ENCODE measurements at regions not wholly inside any gene's neighbourhood (a gene's known extent, or its start where the extent isn't known, plus 50 kb on each side); places are given as distances from the start of the nearest gene placed in this dataset.

GRCh38 chr7:22669692-22670421 lies 57.1 kb upstream of the IL6 start:
- no peak overlapping the region for H3K27ac ChIP-seq
- TF ChIP-seq, protein P1, sequence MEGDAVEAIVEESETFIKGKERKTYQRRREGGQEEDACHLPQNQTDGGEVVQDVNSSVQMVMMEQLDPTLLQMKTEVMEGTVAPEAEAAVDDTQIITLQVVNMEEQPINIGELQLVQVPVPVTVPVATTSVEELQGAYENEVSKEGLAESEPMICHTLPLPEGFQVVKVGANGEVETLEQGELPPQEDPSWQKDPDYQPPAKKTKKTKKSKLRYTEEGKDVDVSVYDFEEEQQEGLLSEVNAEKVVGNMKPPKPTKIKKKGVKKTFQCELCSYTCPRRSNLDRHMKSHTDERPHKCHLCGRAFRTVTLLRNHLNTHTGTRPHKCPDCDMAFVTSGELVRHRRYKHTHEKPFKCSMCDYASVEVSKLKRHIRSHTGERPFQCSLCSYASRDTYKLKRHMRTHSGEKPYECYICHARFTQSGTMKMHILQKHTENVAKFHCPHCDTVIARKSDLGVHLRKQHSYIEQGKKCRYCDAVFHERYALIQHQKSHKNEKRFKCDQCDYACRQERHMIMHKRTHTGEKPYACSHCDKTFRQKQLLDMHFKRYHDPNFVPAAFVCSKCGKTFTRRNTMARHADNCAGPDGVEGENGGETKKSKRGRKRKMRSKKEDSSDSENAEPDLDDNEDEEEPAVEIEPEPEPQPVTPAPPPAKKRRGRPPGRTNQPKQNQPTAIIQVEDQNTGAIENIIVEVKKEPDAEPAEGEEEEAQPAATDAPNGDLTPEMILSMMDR (IDR thresholded peaks at IDR 0.05) = no peak
- no peak for TF ChIP-seq ZFX (IDR thresholded peaks at IDR 0.05; ENCODE audit: borderline replicate concordance)

- H3K27ac ChIP-seq = no peak overlapping the region
Measured at GRCh38 chr7:22668971-22669401, 58.0 kb upstream of the IL6 start.

GRCh38 chr7:22667562-22668239 lies 59.3 kb upstream of the IL6 start:
- no peak for TF ChIP-seq ZFX (IDR thresholded peaks at IDR 0.05; ENCODE audit: borderline replicate concordance)
- TF ChIP-seq, protein P1 (IDR thresholded peaks at IDR 0.05) = no peak
- peak overlapping the region; percentile 42 for H3K27ac ChIP-seq

More at GRCh38 chr7:22668971-22669401, 58.0 kb upstream of the IL6 start:
- TF ChIP-seq, protein P1 (IDR thresholded peaks at IDR 0.05) = no peak
- no peak for TF ChIP-seq ZFX (IDR thresholded peaks at IDR 0.05; ENCODE audit: borderline replicate concordance)

GRCh38 chr7:22667187-22667561 lies 59.8 kb upstream of the IL6 start:
- H3K27ac ChIP-seq = peak overlapping the region; percentile 42
- no peak for TF ChIP-seq ZFX (IDR thresholded peaks at IDR 0.05; ENCODE audit: borderline replicate concordance)
- TF ChIP-seq, protein P1 (IDR thresholded peaks at IDR 0.05) = no peak

GRCh38 chr7:22666732-22667131 lies 60.3 kb upstream of the IL6 start:
- TF ChIP-seq ZFX (IDR thresholded peaks at IDR 0.05; ENCODE audit: borderline replicate concordance) = no peak
- TF ChIP-seq, protein P1 (IDR thresholded peaks at IDR 0.05) = no peak
- no peak overlapping the region for H3K27ac ChIP-seq

GRCh38 chr7:22665923-22666322 lies 61.1 kb upstream of the IL6 start:
- TF ChIP-seq, protein P1 (IDR thresholded peaks at IDR 0.05) = no peak
- no peak overlapping the region for H3K27ac ChIP-seq
